HCT116 (cell line): ENCODE measurements at regions not wholly inside any gene's neighbourhood (a gene's known extent, or its start where the extent isn't known, plus 50 kb on each side); places are given as distances from the start of the nearest gene placed in this dataset.

Source experiments
- ATAC-seq: fragments of 200-7000 bp; cut with Tn5 transposase; 2 replicates; pipeline ENCODE4 v1.9.1; 2020; ENCODE audit warnings: mild to moderate bottlenecking, moderate library complexity
- BruUV-seq: library from RNA; stranded (reverse); fragments of 400-500 nt; replicated peaks from 2 replicates; lab custom pipeline; 2021; lab: Mats Ljungman, UMichigan
- CTCF ChIA-PET: fragments of 300-600 bp; sonication (Branson Sonifier 250); formaldehyde crosslinking; loops from one replicate; lab custom pipeline; 2021; ENCODE audit warnings: antibody characterized with exemption; lab: Charles Lee
- POLR2A ChIA-PET: fragments of 300-600, 350-600 bp; sonication (Branson Sonifier 250); formaldehyde crosslinking; loops from one replicate; lab custom pipeline; 2021; ENCODE audit warnings: antibody characterized with exemption; lab: Charles Lee
- RAD21 ChIA-PET, 2 experiments: fragments of 300-600 bp; sonication (Branson Sonifier 250); formaldehyde crosslinking; loops; one replicate each; lab custom pipeline; 2023; ENCODE audit warnings: low total read pairs in 2 of 2; ENCODE audit not compliant: uncharacterized antibody in 2 of 2, unreplicated experiment in 2 of 2, low non-redundant PET in 1 of 2; lab: Charles Lee
- DNase-seq: peaks from one replicate; pipeline ENCODE4 v3.0.0-alpha.2; 2010; ENCODE audit warnings: low read depth, low spot score
- H2AFZ ChIP-seq: fragments of 200-600 bp; shearing (Covaris generic), sonication (generic); 2 replicates; pipeline ENCODE4 v1.6.1; 2017; ENCODE audit warnings: low read depth, mixed run types, mixed read lengths, antibody characterized with exemption, low read length; ENCODE audit not compliant: poor library complexity, severe bottlenecking
- H3K27ac ChIP-seq: 2 replicates; pipeline ENCODE4 v1.5.1; 2012; ENCODE audit warnings: low read depth, low read length
- H3K27me3 ChIP-seq: fragments of 200-600 bp; sonication (generic); 2 replicates; pipeline ENCODE4 v1.6.1; 2016; ENCODE audit warnings: mixed run types, low read length, mixed read lengths; ENCODE audit not compliant: insufficient read depth
- H3K36me3 ChIP-seq, 2 experiments: fragments of 200-500 bp in 1 of 2; fragments of 200-600 bp in 1 of 2; sonication (Bioruptor generic) in 1 of 2; sonication (generic) in 1 of 2; 2 replicates each; pipeline versions ENCODE4 v1.5.1 to v1.6.1; 2014 to 2016; ENCODE audit warnings: low read length in 2 of 2, inconsistent platforms in 1 of 2, mixed read lengths in 1 of 2, mixed run types in 1 of 2; ENCODE audit not compliant: insufficient read depth in 2 of 2, control insufficient read depth in 1 of 2
- H3K4me1 ChIP-seq, 2 experiments: fragments of 200-600 bp in 1 of 2; sonication (generic) in 1 of 2; 2 replicates each; pipeline versions ENCODE4 v1.5.1 to v1.6.1; 2012 to 2017; ENCODE audit warnings: low read length in 2 of 2, inconsistent platforms in 1 of 2, mild to moderate bottlenecking in 1 of 2, mixed read lengths in 1 of 2, mixed run types in 1 of 2, moderate library complexity in 1 of 2; ENCODE audit not compliant: insufficient read depth in 2 of 2, control insufficient read depth in 1 of 2
- H3K4me2 ChIP-seq: fragments of 200-600 bp; sonication (generic); 2 replicates; pipeline ENCODE4 v1.6.1; 2017; ENCODE audit warnings: mixed run types, low read length, mixed read lengths
- H3K4me3 ChIP-seq, 2 experiments: fragments of 200-600 bp in 1 of 2; sonication (generic) in 1 of 2; replicated peaks in 1 of 2; 2 replicates each; pipeline ENCODE4 v1.5.1; 2011 to 2016; ENCODE audit warnings: low read length in 2 of 2, control low read depth in 1 of 2, low read depth in 1 of 2, mild to moderate bottlenecking in 1 of 2, mixed read lengths in 1 of 2, mixed run types in 1 of 2
- H3K79me2 ChIP-seq: fragments of 200-600 bp; sonication (generic); 2 replicates; pipeline ENCODE4 v1.6.1; 2017; ENCODE audit warnings: mild to moderate bottlenecking, mixed run types, low read length, moderate library complexity, mixed read lengths; ENCODE audit not compliant: insufficient read depth
- H3K9ac ChIP-seq: fragments of 200-600 bp; sonication (generic); 2 replicates; pipeline ENCODE4 v1.6.1; 2016; ENCODE audit warnings: low read length, mixed read lengths
- H3K9me2 ChIP-seq: fragments of 200-600 bp; sonication (generic), shearing (Covaris generic); 2 replicates; pipeline ENCODE4 v1.6.1; 2017; ENCODE audit warnings: mixed run types, mild to moderate bottlenecking, moderate library complexity; ENCODE audit not compliant: insufficient read depth
- H3K9me3 ChIP-seq, 2 experiments: fragments of 200-500 bp in 1 of 2; fragments of 200-600 bp in 1 of 2; sonication (Bioruptor generic) in 1 of 2; sonication (generic) in 1 of 2; 2 replicates each; pipeline ENCODE4 v1.6.1; 2014 to 2017; ENCODE audit warnings: low read length in 2 of 2, mixed read lengths in 2 of 2, inconsistent platforms in 1 of 2, low read depth in 1 of 2, mild to moderate bottlenecking in 1 of 2, mixed run types in 1 of 2, moderate library complexity in 1 of 2; ENCODE audit not compliant: control insufficient read depth in 1 of 2, insufficient read depth in 1 of 2
- H4K20me1 ChIP-seq: fragments of 200-600 bp; sonication (generic), shearing (Covaris generic); 2 replicates; pipeline ENCODE4 v1.6.1; 2017; ENCODE audit warnings: mixed run types, mild to moderate bottlenecking, moderate library complexity; ENCODE audit not compliant: insufficient read depth
- ATF3 ChIP-seq: IDR thresholded peaks from 2 replicates; pipeline ENCODE4 v1.6.1; 2012
- CBX3 ChIP-seq: IDR thresholded peaks from 2 replicates; pipeline ENCODE4 v1.6.1; 2012; ENCODE audit warnings: low read depth
- CEBPB ChIP-seq: IDR thresholded peaks from 2 replicates; pipeline ENCODE4 v1.6.1; 2012; ENCODE audit warnings: low read depth
- CTCF ChIP-seq, 3 experiments: fragments of 200-600 bp in 1 of 3; sonication (generic) in 1 of 3; IDR thresholded peaks in 2 of 3; conservative IDR thresholded peaks in 1 of 3; 2 replicates each; pipeline ENCODE4 v1.5.1; 2012 to 2017; ENCODE audit warnings: low read depth in 2 of 3, low read length in 2 of 3, antibody characterized with exemption in 1 of 3, borderline replicate concordance in 1 of 3, control low read depth in 1 of 3, mild to moderate bottlenecking in 1 of 3, mixed read lengths in 1 of 3, mixed run types in 1 of 3, moderate library complexity in 1 of 3; ENCODE audit not compliant: insufficient read depth in 1 of 3
- EGR1 ChIP-seq: IDR thresholded peaks from 2 replicates; pipeline ENCODE4 v1.6.1; 2012; ENCODE audit warnings: low read depth
- ELF1 ChIP-seq: IDR thresholded peaks from 2 replicates; pipeline ENCODE4 v1.6.1; 2012; ENCODE audit warnings: low read depth, borderline replicate concordance
- EZH2 ChIP-seq: fragments of 200-600 bp; sonication (generic); IDR thresholded peaks from 2 replicates; pipeline ENCODE4 v1.6.1; 2017; ENCODE audit warnings: antibody characterized with exemption, mixed run types
- EZH2phosphoT487 ChIP-seq: fragments of 200-600 bp; IDR thresholded peaks from 2 replicates; pipeline ENCODE4 v1.6.1; 2018; ENCODE audit warnings: antibody characterized with exemption, borderline replicate concordance
- FOSL1 ChIP-seq: IDR thresholded peaks from 2 replicates; pipeline ENCODE4 v1.6.1; 2012; ENCODE audit warnings: low read depth
- JUND ChIP-seq: IDR thresholded peaks from 2 replicates; pipeline ENCODE4 v1.6.1; 2012
- MAX ChIP-seq: IDR thresholded peaks from 2 replicates; pipeline ENCODE4 v1.6.1; 2012
- POLR2A ChIP-seq: IDR thresholded peaks from 2 replicates; pipeline ENCODE4 v1.7.0; 2011; ENCODE audit warnings: borderline replicate concordance; ENCODE audit not compliant: insufficient read depth, insufficient read length; ENCODE audit errors: extremely low read depth
- POLR2AphosphoS5 ChIP-seq: IDR thresholded peaks from 2 replicates; pipeline ENCODE4 v1.6.1; 2011; ENCODE audit warnings: mild to moderate bottlenecking, low read depth, low read length, moderate library complexity
- SP1 ChIP-seq: IDR thresholded peaks from 2 replicates; pipeline ENCODE4 v1.6.1; 2012; ENCODE audit warnings: low read depth
- SRF ChIP-seq: IDR thresholded peaks from 2 replicates; pipeline ENCODE4 v1.6.1; 2012; ENCODE audit warnings: low read depth
- YY1 ChIP-seq: IDR thresholded peaks from 2 replicates; pipeline ENCODE4 v1.6.1; 2011; ENCODE audit warnings: low read length, low read depth, moderate library complexity, mild to moderate bottlenecking; ENCODE audit not compliant: insufficient replicate concordance; ENCODE audit errors: extremely low read depth
- ZBTB33 ChIP-seq: IDR thresholded peaks from 2 replicates; pipeline ENCODE4 v1.6.1; 2011; ENCODE audit warnings: mild to moderate bottlenecking, low read length, moderate library complexity; ENCODE audit not compliant: insufficient replicate concordance; ENCODE audit errors: extremely low read depth
- ZNF274 ChIP-seq: fragments of 200-500 bp; sonication (Bioruptor generic); IDR thresholded peaks from 2 replicates; pipeline ENCODE4 v1.6.1; 2014; ENCODE audit warnings: mild to moderate bottlenecking, low read depth, low read length, inconsistent platforms
- intact Hi-C: fragments of 100-400 bp; cut with micrococcal nuclease; formaldehyde crosslinking; loops from 2 replicates; pipeline ENCODE4 v1.10.0; 2022
- TF ChIP-seq, protein P1 (sequence below): IDR thresholded peaks from 2 replicates; pipeline ENCODE4 v1.6.1; 2012; ENCODE audit warnings: low read depth

GRCh38 chr2:60285626-60286316 is 267.7 kb downstream of the BCL11A start:
- intact Hi-C loops: no loop called here
- Histone ChIP-seq H3K4me1 (no peaks in the 10 kb centered on the region), H3K9ac (no peak overlapping the region), H3K9me3 (no peaks in the 10 kb centered on the region), H3K9me2 (no peaks in the 10 kb centered on the region), H2AFZ (no peak overlapping the region), H3K27me3 (peaks cover 8% of the 10 kb centered on the region; the same call in 1 of the 2 replicates), H3K4me3 (no peak overlapping the region), H3K27ac (no peak overlapping the region), H3K4me2 (no peak overlapping the region), H4K20me1 (no peaks in the 10 kb centered on the region), H3K36me3 (no peaks in the 10 kb centered on the region), H3K79me2 (no peaks in the 10 kb centered on the region)
- ChIA-PET POLR2A (no interaction called here), RAD21 (no interaction called here), CTCF (no interaction called here)
- ATAC-seq (no peak), DNase-seq (no peak)
- BruUV-seq: no TSS peak
- TF ChIP-seq, protein P1, sequence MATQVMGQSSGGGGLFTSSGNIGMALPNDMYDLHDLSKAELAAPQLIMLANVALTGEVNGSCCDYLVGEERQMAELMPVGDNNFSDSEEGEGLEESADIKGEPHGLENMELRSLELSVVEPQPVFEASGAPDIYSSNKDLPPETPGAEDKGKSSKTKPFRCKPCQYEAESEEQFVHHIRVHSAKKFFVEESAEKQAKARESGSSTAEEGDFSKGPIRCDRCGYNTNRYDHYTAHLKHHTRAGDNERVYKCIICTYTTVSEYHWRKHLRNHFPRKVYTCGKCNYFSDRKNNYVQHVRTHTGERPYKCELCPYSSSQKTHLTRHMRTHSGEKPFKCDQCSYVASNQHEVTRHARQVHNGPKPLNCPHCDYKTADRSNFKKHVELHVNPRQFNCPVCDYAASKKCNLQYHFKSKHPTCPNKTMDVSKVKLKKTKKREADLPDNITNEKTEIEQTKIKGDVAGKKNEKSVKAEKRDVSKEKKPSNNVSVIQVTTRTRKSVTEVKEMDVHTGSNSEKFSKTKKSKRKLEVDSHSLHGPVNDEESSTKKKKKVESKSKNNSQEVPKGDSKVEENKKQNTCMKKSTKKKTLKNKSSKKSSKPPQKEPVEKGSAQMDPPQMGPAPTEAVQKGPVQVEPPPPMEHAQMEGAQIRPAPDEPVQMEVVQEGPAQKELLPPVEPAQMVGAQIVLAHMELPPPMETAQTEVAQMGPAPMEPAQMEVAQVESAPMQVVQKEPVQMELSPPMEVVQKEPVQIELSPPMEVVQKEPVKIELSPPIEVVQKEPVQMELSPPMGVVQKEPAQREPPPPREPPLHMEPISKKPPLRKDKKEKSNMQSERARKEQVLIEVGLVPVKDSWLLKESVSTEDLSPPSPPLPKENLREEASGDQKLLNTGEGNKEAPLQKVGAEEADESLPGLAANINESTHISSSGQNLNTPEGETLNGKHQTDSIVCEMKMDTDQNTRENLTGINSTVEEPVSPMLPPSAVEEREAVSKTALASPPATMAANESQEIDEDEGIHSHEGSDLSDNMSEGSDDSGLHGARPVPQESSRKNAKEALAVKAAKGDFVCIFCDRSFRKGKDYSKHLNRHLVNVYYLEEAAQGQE: no peak
- no peak for TF ChIP-seq POLR2AphosphoS5
- no peak for TF ChIP-seq SRF
- no peak for TF ChIP-seq MAX
- TF ChIP-seq FOSL1: no peak
- TF ChIP-seq ZBTB33: no peak
- TF ChIP-seq CTCF (IDR thresholded peaks at IDR 0.05 in 2 of 3, conservative IDR thresholded peaks at IDR 0.05 in 1 of 3; ENCODE audit: borderline replicate concordance in 1 of 3, insufficient read depth in 1 of 3, low read depth in 2 of 3, low read length in 2 of 3): no peak
- no peak for TF ChIP-seq ZNF274
- TF ChIP-seq YY1: no peak
- TF ChIP-seq CBX3: no peak
- no peak for TF ChIP-seq JUND
- TF ChIP-seq EZH2: no peak
- TF ChIP-seq EZH2phosphoT487: no peak
- TF ChIP-seq CEBPB: no peak
- TF ChIP-seq EGR1: no peak
- TF ChIP-seq POLR2A: no peak
- no peak for TF ChIP-seq ELF1
- TF ChIP-seq SP1: no peak
- no peak for TF ChIP-seq ATF3
